GM12873 (cell line): ENCODE measurements at regions not wholly inside any gene's neighbourhood (a gene's known extent, or its start where the extent isn't known, plus 50 kb on each side); places are given as distances from the start of the nearest gene placed in this dataset.

ENCODE experiments used
- TF ChIP-seq, protein P1 (sequence below): IDR thresholded peaks from 2 replicates; pipeline ENCODE4 v1.5.1; 2012; ENCODE audit warnings: low read depth, mild to moderate bottlenecking, moderate library complexity, low read length, control low read depth; ENCODE audit not compliant: insufficient read depth; ENCODE audit errors: missing control alignments

DNA sequence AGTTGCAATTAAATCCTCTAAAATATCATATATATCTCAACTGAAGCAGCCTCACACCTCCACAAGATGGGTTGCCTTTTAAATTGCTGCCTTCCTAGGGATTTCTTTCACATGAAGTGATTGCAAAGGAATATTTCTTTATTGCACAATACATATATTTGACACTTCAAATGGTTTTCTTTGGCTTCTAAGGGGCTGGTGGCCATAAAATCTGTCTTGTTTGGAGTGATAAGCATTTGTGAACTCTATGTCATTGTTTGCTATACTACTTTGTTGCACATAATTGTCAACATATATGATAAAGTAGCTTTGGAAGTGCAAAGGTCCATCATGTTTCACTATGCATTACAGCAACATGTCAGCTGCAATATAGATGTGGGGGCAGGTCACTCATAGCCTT, 2380.9 kb downstream of the PCDH9 start:
- TF ChIP-seq, protein P1, sequence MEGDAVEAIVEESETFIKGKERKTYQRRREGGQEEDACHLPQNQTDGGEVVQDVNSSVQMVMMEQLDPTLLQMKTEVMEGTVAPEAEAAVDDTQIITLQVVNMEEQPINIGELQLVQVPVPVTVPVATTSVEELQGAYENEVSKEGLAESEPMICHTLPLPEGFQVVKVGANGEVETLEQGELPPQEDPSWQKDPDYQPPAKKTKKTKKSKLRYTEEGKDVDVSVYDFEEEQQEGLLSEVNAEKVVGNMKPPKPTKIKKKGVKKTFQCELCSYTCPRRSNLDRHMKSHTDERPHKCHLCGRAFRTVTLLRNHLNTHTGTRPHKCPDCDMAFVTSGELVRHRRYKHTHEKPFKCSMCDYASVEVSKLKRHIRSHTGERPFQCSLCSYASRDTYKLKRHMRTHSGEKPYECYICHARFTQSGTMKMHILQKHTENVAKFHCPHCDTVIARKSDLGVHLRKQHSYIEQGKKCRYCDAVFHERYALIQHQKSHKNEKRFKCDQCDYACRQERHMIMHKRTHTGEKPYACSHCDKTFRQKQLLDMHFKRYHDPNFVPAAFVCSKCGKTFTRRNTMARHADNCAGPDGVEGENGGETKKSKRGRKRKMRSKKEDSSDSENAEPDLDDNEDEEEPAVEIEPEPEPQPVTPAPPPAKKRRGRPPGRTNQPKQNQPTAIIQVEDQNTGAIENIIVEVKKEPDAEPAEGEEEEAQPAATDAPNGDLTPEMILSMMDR, result no peak

DNA sequence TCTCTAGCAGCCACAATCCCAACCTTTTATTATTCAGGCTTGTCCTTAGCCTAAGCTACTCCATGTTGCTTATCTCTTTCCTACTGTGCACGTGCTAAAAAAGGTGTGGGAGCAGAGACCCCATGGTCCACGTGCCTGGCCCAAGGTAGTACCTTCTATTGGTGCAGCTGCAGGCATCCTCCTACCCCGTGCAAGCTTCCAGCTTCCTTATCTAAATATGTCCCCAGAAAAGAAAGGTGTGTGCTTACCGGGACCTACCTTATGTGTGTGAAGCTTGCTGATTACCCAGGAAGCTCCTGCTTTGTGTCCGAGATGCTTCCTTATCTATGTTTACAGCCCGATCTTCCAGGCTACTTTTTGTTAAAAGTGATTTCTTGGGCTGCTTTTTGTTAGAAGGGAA, 2382.4 kb downstream of the PCDH9 start:
- TF ChIP-seq, protein P1, result no peak

DNA sequence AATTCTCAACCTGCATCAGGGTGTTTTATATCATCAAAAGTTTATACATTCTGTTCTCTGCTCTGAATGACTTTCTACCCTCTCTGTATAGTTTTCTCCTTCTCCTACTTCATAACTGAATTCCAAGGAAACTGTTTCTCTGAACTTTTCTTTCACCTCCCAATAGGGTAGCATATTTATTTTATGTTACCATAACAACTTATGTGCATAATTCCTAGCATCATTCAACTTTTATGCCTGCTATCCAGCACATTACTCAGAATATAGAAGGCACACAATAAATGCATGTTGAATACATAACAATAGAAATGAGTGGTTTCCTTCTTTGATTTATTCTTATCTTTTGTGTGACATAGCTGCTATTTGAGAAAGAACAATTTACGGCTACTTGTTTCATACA, 2385.0 kb downstream of the PCDH9 start:
- TF ChIP-seq, protein P1, result no peak

DNA sequence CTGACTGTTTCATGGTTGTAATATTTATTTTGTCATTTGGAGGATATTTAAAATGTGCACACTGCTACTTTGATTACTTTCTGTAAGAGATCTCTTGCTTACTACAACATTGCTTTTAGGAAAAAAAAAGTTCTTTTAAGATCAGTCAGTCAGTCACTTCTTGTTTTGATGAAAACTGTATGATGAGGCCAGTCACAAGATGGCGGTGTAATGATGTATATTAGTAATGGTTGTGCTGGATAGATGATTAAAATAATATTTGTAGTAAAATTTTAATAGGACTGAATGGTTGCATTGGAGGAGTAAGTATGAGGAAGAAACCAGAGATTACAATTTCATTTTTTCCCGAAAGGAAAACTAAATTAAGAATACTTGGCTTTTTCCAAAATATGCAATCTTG, 2411.1 kb downstream of the PCDH9 start:
- TF ChIP-seq, protein P1, result no peak

DNA sequence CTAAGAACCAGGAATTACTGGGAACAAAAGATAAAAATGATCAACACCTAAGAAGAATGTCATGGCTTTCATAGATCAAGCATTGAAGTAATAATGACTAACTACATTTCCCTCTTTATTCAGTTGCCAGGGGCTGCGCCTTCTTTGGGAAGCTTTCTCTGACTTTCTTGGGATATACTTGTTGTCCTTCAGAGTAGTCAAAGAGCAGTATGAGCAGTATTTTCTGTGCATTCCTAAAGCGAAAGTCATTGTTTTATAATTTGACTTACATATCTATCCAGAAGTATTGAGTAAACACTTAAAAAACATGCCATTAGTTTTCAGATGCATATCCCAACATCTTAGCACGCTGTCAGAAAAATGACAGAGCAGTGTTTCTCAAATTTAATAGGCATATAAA, 2412.4 kb downstream of the PCDH9 start:
- TF ChIP-seq, protein P1, result no peak

DNA sequence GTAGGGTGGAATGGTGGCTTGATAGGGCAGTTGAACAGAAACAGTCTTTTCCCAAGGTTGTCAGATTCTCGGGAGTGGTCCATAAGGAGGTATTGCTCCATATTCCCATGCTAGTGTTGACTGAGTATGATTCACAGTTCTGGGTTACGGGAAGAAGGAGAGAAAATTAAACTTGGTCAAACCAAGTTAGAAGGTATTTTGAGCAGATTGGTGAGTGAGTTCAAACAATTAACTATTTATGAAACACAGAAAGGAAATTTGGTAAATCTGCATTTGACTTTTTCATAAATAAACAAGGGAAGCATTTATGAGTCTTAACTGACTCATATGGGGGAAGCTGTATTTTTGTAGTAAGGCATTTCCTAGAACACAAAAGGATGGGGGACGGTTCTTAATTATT, 2419.4 kb downstream of the PCDH9 start:
- TF ChIP-seq, protein P1, result no peak

DNA sequence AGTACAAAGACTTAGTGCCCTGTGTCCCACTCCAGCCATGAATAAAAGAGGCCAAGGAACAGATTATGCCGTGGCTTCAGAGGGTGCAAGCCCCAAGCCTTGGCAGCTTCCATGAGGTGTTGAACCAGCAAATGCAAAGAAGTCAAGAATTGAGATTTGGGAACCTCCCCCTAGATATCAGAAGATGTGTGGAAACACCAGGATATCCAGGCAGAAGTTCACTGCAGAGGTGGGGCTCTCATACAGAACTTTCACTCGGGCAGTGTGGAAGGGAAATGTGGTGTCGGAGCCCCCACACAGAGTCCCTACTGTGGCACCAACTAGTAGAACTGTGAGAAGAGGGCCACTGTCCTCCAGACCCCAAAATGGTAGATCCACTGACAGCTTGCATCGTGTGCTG, 2421.4 kb downstream of the PCDH9 start:
- TF ChIP-seq, protein P1, result no peak

DNA sequence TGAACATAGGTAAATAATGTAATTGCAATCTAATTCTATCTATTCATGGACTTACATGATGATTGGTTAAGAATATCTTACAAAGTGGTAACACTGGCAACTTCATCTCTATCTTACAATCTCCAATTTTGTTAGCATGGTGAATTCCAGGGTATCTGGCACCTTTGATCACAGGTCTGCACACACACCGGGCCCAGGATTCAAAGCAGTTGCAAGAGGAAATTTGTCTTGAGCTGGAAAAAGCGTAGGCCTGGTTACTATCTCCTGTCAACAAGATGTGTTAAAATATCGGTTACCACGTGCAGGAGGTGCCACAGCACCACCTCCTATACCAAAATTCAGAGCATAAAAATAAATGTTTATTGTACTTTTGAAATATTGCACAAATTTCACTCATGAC, 2428.4 kb downstream of the PCDH9 start:
- TF ChIP-seq, protein P1, result no peak
